Prostate gland (tissue), 2 donors: ENCODE measurements at regions not wholly inside any gene's neighbourhood (a gene's known extent, or its start where the extent isn't known, plus 50 kb on each side); places are given as distances from the start of the nearest gene placed in this dataset.

Experiments used
- POLR2A ChIP-seq: fragments of 450-650 bp; IDR thresholded peaks from one replicate; pipeline ENCODE4 v1.6.1; 2016; ENCODE audit warnings: antibody characterized with exemption, mild to moderate bottlenecking
- TF ChIP-seq, protein P1 (sequence below), 4 experiments: fragments of 200-600 bp in 2 of 4; fragments of 450-650 bp in 2 of 4; sonication (generic) in 2 of 4; IDR thresholded peaks; 1 replicate in 3 of 4; 2 replicates in 1 of 4; pipeline ENCODE4 v1.5.1; 2016 to 2019; ENCODE audit warnings: antibody characterized with exemption in 4 of 4, mild to moderate bottlenecking in 2 of 4, moderate library complexity in 2 of 4

DNA sequence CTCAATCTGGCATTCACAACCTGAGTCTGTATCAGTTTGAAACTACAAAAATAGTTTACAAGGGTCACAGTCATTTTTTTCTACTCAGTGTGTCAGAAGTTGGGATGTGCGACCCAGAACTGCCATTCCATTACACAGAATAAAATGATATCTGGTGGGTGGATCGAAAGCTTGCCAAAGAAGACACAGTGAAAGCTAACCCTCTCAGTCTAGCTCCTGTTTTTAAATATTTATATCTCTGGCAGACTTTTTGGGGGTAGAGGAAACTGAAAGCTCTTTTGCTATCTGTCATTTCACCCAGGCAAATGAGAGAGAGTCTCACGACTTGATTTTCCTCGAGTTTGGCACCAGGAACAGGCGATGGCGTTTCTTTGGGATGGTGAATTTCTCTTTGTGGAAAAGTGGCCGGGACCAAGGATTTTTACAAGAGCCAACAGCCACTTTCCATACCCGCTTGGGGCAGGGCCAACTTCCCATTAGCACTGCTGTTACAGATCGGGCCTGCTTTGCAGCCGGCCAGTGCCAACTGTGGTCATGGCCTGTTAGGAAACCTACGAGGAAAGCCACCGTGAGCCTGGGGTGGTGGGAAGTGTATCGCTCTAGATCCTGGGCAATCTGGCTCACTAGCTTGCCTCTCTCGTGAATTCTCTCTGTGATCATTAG, 185.5 kb upstream of the NFIA start:
- TF ChIP-seq, protein P1, sequence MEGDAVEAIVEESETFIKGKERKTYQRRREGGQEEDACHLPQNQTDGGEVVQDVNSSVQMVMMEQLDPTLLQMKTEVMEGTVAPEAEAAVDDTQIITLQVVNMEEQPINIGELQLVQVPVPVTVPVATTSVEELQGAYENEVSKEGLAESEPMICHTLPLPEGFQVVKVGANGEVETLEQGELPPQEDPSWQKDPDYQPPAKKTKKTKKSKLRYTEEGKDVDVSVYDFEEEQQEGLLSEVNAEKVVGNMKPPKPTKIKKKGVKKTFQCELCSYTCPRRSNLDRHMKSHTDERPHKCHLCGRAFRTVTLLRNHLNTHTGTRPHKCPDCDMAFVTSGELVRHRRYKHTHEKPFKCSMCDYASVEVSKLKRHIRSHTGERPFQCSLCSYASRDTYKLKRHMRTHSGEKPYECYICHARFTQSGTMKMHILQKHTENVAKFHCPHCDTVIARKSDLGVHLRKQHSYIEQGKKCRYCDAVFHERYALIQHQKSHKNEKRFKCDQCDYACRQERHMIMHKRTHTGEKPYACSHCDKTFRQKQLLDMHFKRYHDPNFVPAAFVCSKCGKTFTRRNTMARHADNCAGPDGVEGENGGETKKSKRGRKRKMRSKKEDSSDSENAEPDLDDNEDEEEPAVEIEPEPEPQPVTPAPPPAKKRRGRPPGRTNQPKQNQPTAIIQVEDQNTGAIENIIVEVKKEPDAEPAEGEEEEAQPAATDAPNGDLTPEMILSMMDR (IDR thresholded peaks at IDR 0.05) = no peak
- no peak for TF ChIP-seq POLR2A
